Duodenal mucosa (tissue), 2 donors: ENCODE measurements at regions not wholly inside any gene's neighbourhood (a gene's known extent, or its start where the extent isn't known, plus 50 kb on each side); places are given as distances from the start of the nearest gene placed in this dataset.
"Not testable (repeated sequence)": the region's sequence is repeated elsewhere in the genome, so short reads cannot be mapped to it uniquely, and the experiment has no call there.

Experiments used
- H3K27ac ChIP-seq: one replicate; pipeline ENCODE4 v1.7.0; 2013; ENCODE audit warnings: low read depth, low read length
- H3K27me3 ChIP-seq, 2 donors: one replicate each; pipeline ENCODE4 v1.7.0; 2013; ENCODE audit warnings: low read length in 2 of 2, control low read depth in 1 of 2; ENCODE audit not compliant: insufficient read depth in 2 of 2, control insufficient read depth in 1 of 2
- H3K36me3 ChIP-seq, 2 donors: one replicate each; pipeline ENCODE4 v1.7.0; 2013; ENCODE audit warnings: low read length in 2 of 2, control low read depth in 1 of 2; ENCODE audit not compliant: insufficient read depth in 2 of 2, control insufficient read depth in 1 of 2
- H3K4me1 ChIP-seq, 2 donors: one replicate each; pipeline ENCODE4 v1.7.0; 2013; ENCODE audit warnings: low read length in 2 of 2, control low read depth in 1 of 2; ENCODE audit not compliant: insufficient read depth in 2 of 2, control insufficient read depth in 1 of 2
- H3K4me3 ChIP-seq, 2 donors: one replicate each; pipeline ENCODE4 v1.7.0; 2013; ENCODE audit warnings: low read length in 2 of 2, low read depth in 1 of 2
- H3K9ac ChIP-seq, 2 donors: one replicate each; pipeline ENCODE4 v1.7.0; 2013; ENCODE audit warnings: low read length in 2 of 2, low read depth in 1 of 2
- H3K9me3 ChIP-seq, 2 donors: one replicate each; pipeline ENCODE4 v1.7.0; 2013; ENCODE audit warnings: low read length in 2 of 2, control low read depth in 1 of 2; ENCODE audit not compliant: control insufficient read depth in 1 of 2

- Histone ChIP-seq H3K36me3 (no peaks in the 10 kb centered on the region), H3K9ac (no peak overlapping the region), H3K4me1 (no peaks in the 10 kb centered on the region), H3K4me3 (no peak overlapping the region), H3K27ac (no peak overlapping the region), H3K9me3 (peaks cover 2 to 4% of the 10 kb centered on the region in 2 donors), H3K27me3 (no peaks in the 10 kb centered on the region)
These were observed 1098.2 kb downstream of the MRPL39 start for GRCh38 chr21:24509131-24509530.

GRCh38 chr21:24486973-24487372 is 1120.3 kb downstream of the MRPL39 start:
- no peaks in the 10 kb centered on the region for H3K36me3 ChIP-seq
- no peak overlapping the region for H3K9ac ChIP-seq
- H3K27ac ChIP-seq, result no peak overlapping the region
- no peaks in the 10 kb centered on the region for H3K4me1 ChIP-seq
- peaks cover 2 to 4% of the 10 kb centered on the region in 2 donors for H3K9me3 ChIP-seq
- H3K27me3 ChIP-seq, result no peaks in the 10 kb centered on the region
- no peak overlapping the region for H3K4me3 ChIP-seq

- H3K27me3 ChIP-seq, H3K36me3 ChIP-seq, H3K27ac ChIP-seq, H3K4me1 ChIP-seq, H3K4me3 ChIP-seq, H3K9me3 ChIP-seq, H3K9ac ChIP-seq: not testable (repeated sequence)
These were observed 1123.9 kb downstream of the MRPL39 start for GRCh38 chr21:24483361-24483760.

- Histone ChIP-seq H3K36me3 (no peaks in the 10 kb centered on the region), H3K4me1 (no peaks in the 10 kb centered on the region), H3K27ac (no peak overlapping the region), H3K9ac (no peak overlapping the region), H3K27me3 (no peaks in the 10 kb centered on the region), H3K9me3 (no peaks in the 10 kb centered on the region), H3K4me3 (no peak overlapping the region)
These were observed 1136.4 kb downstream of the MRPL39 start for GRCh38 chr21:24470852-24471251.

GRCh38 chr21:24456358-24456757 is 1150.9 kb downstream of the MRPL39 start:
- Histone ChIP-seq H3K4me1 (no peaks in the 10 kb centered on the region), H3K9me3 (peaks cover 4% of the 10 kb centered on the region in 2 donors), H3K36me3 (no peaks in the 10 kb centered on the region), H3K9ac (no peak overlapping the region), H3K4me3 (no peak overlapping the region), H3K27me3 (no peaks in the 10 kb centered on the region), H3K27ac (no peak overlapping the region)

GRCh38 chr21:24450119-24450518 is 1157.2 kb downstream of the MRPL39 start:
- Histone ChIP-seq H3K9me3 (peaks cover 0 to 9% of the 10 kb centered on the region in 2 donors), H3K27me3 (no peaks in the 10 kb centered on the region), H3K36me3 (no peaks in the 10 kb centered on the region), H3K4me3 (no peak overlapping the region), H3K27ac (no peak overlapping the region), H3K4me1 (no peaks in the 10 kb centered on the region), H3K9ac (no peak overlapping the region)

- H3K9ac ChIP-seq, result no peak overlapping the region
- H3K27me3 ChIP-seq, result no peaks in the 10 kb centered on the region
- no peaks in the 10 kb centered on the region for H3K4me1 ChIP-seq
- no peak overlapping the region for H3K27ac ChIP-seq
- H3K4me3 ChIP-seq, result no peak overlapping the region
- H3K36me3 ChIP-seq, result no peaks in the 10 kb centered on the region
- H3K9me3 ChIP-seq, result peaks cover 8 to 9% of the 10 kb centered on the region in 2 donors
These were observed 1161.8 kb downstream of the MRPL39 start for GRCh38 chr21:24445517-24445916.

GRCh38 chr21:24444736-24445135 is 1162.5 kb downstream of the MRPL39 start:
- peaks cover 6 to 9% of the 10 kb centered on the region in 2 donors for H3K9me3 ChIP-seq
- no peaks in the 10 kb centered on the region for H3K4me1 ChIP-seq

GRCh38 chr21:24436236-24436635 is 1171.0 kb downstream of the MRPL39 start:
- Histone ChIP-seq H3K36me3 (no peaks in the 10 kb centered on the region), H3K9ac (no peak overlapping the region), H3K4me1 (no peaks in the 10 kb centered on the region), H3K27ac (no peak overlapping the region), H3K9me3 (peaks cover 8 to 16% of the 10 kb centered on the region in 2 donors), H3K27me3 (no peaks in the 10 kb centered on the region), H3K4me3 (no peak overlapping the region)

More at GRCh38 chr21:24444736-24445135, 1162.5 kb downstream of the MRPL39 start:
- no peak overlapping the region for H3K4me3 ChIP-seq
- H3K27ac ChIP-seq, result no peak overlapping the region
- no peaks in the 10 kb centered on the region for H3K27me3 ChIP-seq
- H3K9ac ChIP-seq, result no peak overlapping the region
- H3K36me3 ChIP-seq, result no peaks in the 10 kb centered on the region

GRCh38 chr21:24428591-24429199 is 1178.6 kb downstream of the MRPL39 start:
- no peaks in the 10 kb centered on the region for H3K27me3 ChIP-seq
- H3K27ac ChIP-seq, result no peak overlapping the region
- H3K9ac ChIP-seq, result no peak overlapping the region
- H3K4me1 ChIP-seq, result no peaks in the 10 kb centered on the region
- no peaks in the 10 kb centered on the region for H3K36me3 ChIP-seq
- peak overlapping the region; percentile 11 to 53 for H3K4me3 ChIP-seq
- peaks cover 4 to 6% of the 10 kb centered on the region in 2 donors for H3K9me3 ChIP-seq
